HG03025 (cell line): ENCODE measurements at regions not wholly inside any gene's neighbourhood (a gene's known extent, or its start where the extent isn't known, plus 50 kb on each side); places are given as distances from the start of the nearest gene placed in this dataset.

ENCODE experiments used
- ATAC-seq: cut with Tn5 transposase; IDR thresholded peaks from one replicate; pipeline ENCODE4 v1.9.1; 2021; ENCODE audit warnings: mild to moderate bottlenecking, moderate library complexity; ENCODE audit not compliant: unreplicated experiment, low FRiP score

DNA sequence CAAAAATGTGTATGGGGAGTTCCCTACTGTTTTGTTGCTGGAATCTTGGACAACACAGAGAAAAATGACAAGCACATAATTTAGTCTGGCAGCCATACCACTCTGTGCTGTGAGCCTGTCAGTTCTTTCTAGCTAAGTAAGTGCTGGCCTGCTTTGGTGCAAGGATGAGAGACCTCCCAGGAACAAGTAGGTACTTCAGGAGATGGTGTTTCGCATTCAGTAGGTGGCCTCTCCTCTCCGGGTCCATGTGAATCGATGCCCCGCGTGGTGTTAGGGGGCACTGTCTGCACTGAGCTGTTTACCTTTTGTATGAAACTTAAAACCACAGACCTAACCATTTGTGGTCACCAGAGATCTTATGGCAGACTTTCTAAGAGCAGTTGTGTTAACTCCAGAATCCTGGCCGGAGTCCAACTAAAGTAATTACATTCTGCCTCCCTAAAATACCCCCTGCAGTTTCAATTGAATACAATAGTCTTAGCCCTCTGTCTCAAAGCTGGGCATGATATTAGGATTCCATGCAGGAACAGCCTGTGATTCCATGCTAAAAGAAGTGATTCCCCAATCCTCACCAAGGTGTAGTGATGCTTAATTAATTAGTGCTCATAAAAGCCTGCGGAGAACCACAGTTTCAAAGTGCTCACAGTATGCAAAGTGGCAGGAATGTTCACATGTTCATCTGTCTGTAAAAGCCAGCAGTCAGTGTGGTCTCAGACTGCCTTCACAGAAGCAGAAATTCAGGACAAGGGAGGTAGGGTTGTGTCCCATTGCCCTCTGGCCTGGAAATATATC lies 64.2 kb downstream of the LLPH start:
- peak; percentile 63 for ATAC-seq

DNA sequence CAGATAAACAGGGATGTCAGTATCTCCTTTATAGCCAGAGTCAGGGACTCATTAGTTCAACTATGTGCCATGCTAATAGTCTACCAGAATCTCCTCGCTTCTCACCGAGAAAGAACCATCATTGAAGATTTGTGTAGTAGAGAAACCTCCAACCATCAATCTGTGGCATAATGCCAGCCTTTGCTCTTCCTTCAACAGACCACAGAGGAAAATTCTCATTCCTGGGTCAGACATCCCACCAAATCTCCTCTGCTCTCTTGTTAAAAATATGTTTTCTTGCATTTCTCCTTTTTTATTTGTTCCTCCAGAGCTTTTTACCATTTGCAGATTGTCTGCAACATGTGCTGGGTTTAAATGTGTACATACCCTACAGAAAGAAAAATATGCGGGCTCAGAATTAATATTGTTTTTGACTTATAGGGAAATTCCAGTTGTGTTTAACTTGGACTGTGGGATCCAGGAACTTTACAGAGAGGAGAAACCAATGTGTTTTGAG lies 64.9 kb downstream of the LLPH start:
- ATAC-seq, result no peak

DNA sequence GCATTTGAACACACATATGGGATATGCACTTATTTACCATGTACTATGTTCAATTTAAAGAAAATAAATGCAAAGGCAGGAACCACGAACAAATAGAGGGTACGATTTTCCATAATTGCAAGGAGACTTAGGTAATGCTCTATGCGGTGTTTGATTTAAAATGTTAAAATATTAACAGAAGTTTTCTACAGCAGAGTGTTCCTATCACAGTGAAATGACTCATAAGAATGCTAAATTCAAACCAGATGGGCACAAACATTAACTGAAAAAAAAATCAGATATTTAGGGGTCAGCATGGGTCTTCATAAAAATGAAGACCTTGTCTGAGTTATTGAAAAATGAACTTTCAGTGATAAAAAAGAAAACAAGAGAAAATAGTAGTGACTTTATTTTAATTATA lies 65.4 kb downstream of the LLPH start:
- no peak for ATAC-seq

DNA sequence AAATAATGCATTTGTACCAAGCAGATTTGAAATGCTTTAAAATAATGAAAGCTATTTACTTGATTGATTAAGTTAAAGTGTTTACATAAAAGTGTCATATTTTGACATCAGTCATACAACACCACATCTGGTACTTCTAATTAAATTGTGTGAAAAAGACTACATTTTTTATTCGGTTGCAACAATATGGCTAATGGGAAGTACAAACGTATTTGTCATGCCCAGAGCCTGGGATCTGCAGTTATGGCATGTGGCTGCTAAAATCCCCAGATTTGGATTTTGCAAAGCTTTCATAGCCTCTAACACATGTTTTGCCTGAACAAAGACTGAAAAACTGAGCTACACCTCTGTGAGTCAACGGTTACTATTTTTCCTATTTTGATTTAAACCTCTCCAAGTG lies 66.6 kb downstream of the LLPH start:
- no peak for ATAC-seq

DNA sequence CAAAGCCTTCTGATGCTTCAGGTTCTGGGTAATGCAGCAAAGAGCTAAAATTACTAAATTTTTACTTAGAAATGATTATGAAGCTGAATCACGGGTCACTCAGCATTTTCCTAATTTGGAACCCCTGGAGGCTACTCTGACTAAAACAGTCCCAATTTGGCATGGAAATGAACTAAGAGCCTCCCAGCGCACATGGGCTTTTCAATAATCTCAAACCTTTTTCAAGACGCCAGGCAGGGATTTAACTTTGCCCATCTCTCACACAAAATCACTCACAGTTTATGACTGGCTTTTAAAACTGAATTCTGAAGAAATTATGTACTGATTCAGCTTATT lies 68.3 kb downstream of the LLPH start:
- ATAC-seq, result no peak

DNA sequence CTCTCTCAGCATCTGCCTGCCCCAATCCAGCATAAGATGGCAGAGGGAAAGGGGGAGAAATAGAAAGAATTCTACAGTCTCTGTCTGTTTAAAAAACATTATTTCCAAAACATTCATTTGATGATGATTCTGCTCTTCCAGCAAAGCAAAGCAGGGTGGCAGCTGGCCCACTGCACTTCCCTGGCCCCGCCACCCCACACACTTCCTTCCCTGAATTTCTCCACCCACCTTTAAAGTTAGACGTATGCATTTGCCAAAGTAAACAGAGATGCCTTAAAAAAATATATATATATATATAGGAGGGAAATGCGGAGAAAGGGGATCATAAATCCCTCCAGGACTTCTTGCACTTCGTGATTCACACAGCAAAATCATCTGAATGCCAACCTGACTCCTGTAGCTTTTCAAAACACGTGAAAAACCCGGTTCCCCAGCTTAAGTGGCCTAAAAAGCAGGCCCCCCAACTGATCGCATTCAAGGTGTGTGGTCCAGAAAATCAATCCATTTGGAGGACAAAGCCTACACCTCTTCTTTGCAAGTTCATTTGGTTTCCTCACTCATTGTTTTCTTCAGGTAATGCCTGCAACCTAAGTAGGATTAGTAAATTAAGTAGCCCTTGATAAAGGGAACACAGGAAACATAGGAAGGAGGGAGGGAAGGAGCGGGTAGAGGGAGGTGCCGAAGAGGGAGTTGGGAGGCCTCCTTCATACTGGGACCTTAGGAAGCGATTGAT lies 68.8 kb downstream of the LLPH start:
- no peak for ATAC-seq

DNA sequence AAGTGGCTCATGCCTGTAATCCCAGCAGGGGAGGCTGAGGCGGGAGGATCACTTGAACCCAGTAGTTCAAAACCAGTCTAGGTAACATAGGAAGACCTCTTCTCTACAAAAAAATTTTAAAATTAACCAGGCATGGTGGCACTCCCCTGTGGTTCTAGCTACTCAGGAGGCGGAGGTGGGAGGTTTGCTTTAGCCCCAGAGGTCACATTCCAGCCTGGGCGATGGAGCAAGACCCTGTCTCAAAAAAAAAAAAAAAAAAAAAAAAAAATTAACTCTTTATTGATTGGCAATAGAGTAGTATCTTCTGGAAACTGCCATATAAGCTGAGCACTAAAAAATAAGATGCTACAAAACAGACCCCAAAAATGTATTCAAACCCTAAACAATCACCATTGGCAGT lies 69.5 kb downstream of the LLPH start:
- ATAC-seq, result no peak

DNA sequence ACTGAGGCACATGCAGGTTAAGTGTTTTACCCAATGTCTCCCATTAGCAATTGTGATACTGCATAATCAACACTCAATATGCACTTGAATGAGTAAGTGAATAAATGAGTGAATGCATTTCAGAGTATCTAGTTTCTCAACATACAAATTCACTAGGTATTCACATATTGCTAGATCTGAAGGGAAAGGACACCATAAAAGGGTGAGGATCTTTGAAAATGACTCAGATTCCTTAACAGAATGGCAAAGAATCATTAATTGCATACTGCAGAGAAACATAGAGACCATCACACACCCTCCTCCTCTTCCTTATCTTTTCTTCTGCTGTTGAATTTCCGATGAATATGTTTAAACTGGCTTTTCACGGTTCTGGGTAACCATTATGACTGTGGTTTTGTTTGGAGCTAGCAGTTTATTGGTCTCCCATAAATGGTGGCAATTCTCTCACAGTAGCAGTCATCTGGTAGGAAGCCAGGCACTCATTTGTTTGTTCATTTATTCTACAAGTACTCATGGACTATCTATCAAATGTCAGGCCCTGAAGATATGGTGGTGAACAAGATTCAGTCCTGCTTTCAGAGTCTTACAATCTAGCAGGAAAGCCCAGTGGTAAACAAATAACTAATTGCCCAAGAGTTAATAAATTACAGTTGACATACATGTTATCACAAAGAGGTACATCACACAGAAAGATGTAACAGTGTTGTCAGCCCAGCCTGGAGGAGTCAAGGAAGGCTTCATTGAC lies 70.2 kb downstream of the LLPH start:
- ATAC-seq, result no peak

DNA sequence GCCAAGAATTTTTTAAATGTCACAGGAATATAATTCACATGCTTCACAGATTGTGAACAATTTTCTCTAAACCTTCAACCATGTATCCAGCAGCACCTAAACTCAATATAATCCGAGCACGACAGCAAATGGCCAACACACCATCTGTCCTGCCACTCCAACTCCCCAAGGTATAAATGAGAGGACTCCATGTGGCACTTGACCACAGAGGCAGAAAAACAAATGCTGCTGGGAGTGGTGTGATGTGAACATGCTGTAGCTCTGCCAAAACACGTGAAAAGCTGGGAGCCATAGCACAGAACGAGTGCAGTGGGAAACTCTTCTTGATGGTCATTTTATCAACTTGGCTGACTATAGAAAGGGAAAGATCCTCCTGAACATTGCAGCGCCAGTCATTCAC lies 70.9 kb downstream of the LLPH start:
- ATAC-seq, result no peak

DNA sequence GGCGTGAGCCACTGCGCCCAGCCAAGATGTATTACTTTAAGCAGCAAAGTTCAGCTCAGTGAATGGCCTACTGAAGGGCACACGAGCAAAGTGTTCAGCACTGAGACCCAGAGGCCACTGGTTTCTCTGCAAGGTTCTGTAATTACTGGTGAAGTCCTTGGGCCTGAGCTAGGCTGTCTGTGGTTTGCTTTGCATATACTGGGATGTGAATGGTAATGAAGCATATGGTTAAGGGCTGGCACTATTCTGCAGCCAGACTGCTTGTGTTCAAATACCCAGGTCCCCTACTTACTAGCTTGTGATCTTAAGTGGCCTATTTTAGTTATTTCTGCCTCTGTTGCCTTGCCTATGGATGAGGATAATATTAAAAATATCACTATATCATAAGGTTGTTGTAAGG lies 72.0 kb downstream of the LLPH start:
- no peak for ATAC-seq

DNA sequence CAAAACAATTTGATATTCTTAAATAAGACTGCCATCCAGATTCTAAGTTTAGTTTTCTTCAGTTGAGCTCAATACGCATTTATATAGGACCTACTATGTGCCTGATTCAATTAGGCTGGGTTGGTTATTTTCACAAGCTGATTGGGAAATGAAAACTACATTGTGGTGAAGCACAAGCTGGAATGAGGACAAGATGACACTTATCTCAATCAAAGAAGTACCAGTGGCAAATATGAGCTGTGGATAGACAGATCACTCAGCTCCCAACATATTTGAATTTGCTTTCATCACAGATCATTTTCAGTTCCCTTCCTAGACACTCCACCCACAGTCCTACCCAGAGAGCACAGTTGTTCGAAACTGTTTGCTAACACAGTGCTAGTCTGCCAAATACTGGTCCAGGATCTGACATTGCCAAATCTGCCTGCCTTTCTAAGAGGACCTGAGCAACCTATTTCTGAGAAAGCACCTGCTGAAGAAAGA lies 74.7 kb downstream of the LLPH start:
- ATAC-seq, result peak; percentile 95

DNA sequence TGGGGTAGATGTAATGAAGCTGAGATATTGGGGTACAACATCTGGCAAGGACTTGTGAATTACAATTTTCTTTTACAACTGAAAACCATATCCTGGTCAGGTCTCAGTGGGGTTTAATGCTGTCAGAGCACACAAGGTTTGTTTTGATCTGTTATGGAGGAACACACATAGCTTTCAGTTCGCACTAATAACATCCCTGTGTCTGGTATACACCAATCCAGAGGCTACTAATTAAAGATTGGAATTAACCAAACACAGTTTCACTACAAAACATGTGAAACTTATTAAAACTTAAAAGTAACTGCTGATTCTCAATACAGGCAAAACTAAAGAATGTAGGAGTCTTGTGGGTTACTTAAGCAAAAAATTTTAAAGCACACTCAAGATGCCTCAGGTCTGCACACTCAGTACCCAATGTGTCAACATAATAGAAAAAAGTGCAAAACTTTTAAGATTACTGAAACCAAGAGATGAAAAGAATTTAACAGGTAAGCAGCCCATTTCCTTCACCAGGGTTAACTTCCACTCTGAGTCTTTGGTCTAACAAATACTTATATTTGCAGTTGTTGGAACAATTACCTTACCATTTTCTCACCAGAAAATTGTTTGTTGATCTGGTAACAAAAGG lies 77.4 kb downstream of the LLPH start:
- ATAC-seq, result no peak

DNA sequence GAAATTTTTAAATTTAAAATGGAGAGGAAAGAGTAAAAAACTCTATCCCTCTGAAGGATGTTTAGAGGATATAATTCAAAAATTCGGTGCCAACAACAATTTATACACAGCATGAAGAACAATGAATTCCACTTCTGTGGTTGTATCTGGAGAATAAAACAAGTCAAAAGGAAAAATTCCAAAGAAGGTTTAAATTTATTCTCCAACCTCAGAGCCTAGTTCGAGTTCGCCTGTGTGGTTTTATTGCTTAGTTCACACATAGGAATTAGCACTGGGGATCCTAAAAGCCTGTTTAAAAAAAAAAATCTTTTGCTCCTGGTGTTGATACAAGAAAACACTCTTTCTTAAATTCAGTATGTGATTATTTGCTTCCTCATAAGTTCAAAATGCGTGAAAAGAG lies 79.2 kb downstream of the LLPH start:
- ATAC-seq, result no peak

DNA sequence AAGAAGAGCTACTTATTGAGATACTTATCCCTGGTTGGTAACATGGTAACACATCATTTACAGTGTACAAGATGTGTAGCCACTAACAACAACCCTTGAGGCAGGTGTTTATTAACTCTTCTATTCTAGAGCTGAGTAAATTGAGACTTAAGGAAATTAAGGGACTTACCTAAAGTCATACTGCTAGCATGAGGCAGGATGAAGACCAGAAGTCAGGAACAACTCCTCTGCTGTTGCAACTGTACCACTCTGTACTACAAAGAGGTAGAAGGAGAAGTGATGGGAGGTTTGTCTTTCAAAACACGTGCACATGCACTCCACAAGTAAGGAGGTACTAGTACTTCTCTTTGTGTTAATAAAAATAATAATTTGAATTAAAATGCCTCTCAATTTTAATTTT lies 79.9 kb downstream of the LLPH start:
- no peak for ATAC-seq

DNA sequence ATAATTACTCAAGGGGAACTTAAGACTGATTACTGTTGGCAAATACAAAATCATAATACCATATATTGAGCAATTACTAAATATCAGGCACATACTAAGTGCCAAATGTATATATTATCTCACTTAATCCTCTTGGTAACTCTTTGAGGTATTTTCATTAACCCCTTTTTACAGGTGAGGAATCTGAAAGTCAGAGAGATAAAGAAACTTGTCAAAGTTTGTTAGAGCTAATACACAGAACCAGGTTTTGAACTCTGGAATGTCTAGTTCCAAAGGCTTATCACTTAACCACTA lies 80.3 kb downstream of the LLPH start:
- ATAC-seq, result no peak

DNA sequence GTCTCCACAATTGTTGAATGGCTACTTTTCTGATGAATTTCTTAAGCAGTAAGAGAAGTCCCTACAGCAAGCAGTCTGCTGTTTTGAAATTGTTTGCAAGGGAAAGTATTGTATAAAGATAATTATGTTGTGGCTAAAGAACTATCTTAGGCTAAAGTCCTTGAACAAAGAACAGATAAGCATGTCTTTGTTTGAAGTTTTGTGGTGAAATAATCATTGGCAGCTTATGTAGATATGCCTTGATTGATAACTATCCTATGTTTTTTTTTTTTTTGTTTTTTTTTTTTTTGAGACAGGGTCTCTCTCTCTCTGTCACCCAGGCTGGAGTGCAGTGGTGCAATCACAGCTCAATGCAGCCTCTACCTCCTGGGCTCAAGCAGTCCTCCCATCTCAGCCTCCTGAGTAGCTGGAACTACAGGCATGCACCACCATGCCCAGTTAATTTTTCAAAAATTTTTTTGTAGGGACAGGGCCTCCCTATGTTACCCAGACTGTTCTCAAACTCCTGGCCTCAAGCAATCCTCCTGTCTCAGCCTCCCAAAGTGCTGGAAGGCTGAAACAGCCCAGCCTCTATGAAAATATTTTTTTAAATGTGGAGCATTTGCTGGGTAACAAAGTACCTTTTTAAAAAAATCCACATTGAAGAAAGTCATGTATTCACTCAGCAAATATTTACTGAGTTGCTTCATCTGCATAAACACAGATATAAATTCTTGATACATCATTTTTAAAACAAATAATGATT lies 80.8 kb downstream of the LLPH start:
- ATAC-seq, result no peak

DNA sequence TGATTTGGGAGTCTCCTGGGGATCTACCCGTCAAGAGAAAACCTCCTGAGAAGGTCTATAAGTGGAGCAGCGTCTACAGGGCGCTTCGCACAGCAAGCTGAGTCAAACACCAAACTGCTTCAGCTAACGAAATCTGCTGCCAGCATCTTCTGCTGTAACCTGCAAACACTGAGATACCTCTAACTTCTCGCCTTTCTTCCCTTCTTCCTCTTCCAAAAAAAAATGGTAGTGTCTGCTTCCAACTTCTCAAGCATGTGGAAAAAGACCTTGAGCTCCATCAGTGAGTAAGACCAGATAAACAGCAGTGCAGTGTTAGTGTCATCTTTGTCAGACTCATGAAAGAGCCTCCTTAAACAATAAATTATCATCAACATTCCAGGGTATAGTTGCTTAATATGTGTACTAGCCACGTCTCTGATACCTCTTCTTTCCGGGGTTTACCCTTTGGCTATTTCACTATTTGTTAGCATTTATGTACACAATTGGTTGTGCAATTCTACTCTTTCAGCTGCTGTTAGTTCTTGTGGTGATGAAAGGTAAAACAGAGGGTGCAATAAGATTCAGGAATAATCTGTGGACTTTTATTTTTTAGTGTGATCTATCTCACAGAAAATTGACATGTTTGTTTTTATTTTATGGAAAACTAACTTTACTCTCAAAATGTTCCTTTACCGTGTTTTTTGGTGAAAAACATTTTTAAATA lies 81.6 kb downstream of the LLPH start:
- ATAC-seq, result no peak

DNA sequence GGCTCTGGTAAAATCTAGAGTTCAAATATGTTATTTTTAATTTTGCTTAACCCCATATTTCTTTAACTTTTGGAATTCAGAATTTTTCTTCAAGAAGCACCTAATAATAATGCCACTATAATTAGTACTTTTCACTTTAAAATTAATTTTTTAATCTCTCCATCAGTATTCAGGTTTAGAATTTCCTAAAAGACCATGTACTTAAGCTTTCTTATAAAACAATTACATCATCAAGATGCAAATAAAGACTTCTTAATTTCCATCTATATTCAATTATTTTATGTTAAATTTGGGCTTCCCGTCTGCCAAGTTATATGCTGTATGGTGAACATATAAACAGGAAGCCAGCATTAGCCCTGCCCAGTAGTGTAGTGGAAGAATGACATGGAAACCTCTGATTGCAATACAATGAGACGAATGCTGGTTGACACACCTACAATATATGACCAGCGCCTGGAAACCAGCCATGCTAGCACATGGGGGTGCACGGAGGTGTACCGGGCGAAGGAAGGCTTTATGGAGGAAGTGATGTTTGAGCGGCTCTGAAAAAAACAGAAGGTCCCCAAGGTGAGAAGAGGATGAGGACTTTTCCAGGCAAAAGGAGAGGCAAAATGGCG lies 82.2 kb downstream of the LLPH start:
- no peak for ATAC-seq

DNA sequence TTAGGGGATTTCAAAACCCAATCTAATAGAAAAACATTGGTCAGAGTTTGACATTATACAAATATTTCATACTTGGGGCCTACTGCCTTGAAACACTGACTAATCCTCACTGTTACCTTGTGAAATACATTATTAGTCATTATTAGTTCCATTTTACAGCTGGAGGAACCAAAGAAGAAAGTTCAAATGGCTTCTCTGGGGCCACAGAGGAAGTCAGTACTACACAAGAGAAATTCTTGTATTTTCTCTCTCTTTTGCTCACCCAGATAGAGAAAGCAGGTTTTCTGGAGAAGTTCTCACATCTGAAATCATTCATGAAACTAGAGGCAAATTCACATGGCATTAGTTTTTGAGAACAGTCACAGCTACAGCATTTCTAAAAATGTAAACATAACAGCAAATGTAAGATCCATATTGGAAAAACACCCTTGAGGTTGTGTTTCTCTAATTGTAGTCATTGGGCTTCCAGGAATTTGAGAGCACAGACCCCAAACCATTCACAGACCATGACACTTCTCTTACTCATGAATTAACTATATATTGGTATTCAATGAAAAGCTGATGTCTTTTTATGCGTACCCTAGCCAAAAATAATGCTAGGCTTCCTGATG lies 83.0 kb downstream of the LLPH start:
- peak; percentile 74 for ATAC-seq
